ENCODE measurements at regions not wholly inside any gene's neighbourhood (a gene's known extent, or its start where the extent isn't known, plus 50 kb on each side); places are given as distances from the start of the nearest gene placed in this dataset.

DNA sequence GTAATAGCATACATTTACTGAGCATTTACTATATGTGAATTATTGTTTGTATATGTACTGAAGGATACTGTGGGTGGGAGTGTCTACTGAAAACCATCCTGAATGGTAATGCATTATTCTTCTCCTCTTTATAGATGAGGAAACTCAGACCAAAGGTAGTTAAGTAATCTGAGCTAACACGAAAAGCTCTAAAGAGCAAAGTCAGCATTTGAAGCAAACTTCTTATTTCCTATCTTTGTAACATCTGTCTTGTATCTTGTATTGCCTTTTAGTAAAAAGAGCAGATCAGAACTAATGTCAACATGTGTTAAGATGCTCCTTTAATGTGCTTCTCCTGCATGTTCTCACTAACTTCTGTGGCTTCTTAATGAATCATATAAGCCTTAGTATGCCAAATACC is 382.8 kb upstream of the NXPH2 start:
- Histone ChIP-seq H3K27me3 (ENCODE audit: insufficient read depth, low read length) (no peaks in the 10 kb centered on the region), H3K4me2 (ENCODE audit: low read length) (no peak overlapping the region), H3K9ac (ENCODE audit: low read length) (no peak overlapping the region), H3K4me1 (ENCODE audit: insufficient read depth, low read length, severe bottlenecking) (no peaks in the 10 kb centered on the region), H3K4me3 (ENCODE audit: low read depth, low read length, poor library complexity, severe bottlenecking) (no peak overlapping the region), H3K79me2 (ENCODE audit: insufficient read depth, low read length) (no peaks in the 10 kb centered on the region), H3K36me3 (ENCODE audit: insufficient read depth, low read length) (no peaks in the 10 kb centered on the region), H4K20me1 (ENCODE audit: insufficient read depth, low read length) (no peaks in the 10 kb centered on the region), H3K9me3 (ENCODE audit: low read length) (no peaks in the 10 kb centered on the region), H3K27ac (ENCODE audit: low read depth, low read length, poor library complexity, severe bottlenecking) (no peak overlapping the region), H3K9me2 (ENCODE audit: low read depth, low read length) (no peaks in the 10 kb centered on the region), H3F3A (ENCODE audit: insufficient read depth, low read length) (no peaks in the 10 kb centered on the region), H2AFZ (ENCODE audit: low read length) (no peak overlapping the region)
- TF ChIP-seq, protein P1, sequence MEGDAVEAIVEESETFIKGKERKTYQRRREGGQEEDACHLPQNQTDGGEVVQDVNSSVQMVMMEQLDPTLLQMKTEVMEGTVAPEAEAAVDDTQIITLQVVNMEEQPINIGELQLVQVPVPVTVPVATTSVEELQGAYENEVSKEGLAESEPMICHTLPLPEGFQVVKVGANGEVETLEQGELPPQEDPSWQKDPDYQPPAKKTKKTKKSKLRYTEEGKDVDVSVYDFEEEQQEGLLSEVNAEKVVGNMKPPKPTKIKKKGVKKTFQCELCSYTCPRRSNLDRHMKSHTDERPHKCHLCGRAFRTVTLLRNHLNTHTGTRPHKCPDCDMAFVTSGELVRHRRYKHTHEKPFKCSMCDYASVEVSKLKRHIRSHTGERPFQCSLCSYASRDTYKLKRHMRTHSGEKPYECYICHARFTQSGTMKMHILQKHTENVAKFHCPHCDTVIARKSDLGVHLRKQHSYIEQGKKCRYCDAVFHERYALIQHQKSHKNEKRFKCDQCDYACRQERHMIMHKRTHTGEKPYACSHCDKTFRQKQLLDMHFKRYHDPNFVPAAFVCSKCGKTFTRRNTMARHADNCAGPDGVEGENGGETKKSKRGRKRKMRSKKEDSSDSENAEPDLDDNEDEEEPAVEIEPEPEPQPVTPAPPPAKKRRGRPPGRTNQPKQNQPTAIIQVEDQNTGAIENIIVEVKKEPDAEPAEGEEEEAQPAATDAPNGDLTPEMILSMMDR (IDR thresholded peaks at IDR 0.05; ENCODE audit: low read length) = no peak
- no peak for TF ChIP-seq EZH2 (IDR thresholded peaks at IDR 0.05; ENCODE audit: borderline replicate concordance, low read length)

DNA sequence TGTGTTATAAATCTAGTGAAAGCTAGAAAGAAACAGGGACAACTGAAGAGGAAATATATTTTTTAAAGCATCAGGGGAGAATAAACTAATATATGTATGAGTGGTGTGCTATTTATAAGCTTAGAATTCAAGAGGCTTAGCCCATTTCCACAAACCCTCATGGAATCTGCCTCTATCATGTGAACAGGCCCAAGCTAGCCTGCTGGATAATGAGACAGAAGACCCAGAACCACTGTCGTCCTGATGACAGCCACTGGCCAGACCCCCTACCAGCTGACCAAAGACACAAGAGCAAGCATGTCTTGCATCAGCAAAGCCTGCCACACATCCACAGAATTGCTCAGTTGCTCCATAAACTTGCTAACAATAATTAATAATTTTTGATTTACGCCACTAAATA is 382.3 kb upstream of the NXPH2 start:
- TF ChIP-seq EZH2 (IDR thresholded peaks at IDR 0.05; ENCODE audit: borderline replicate concordance, low read length) = no peak
- TF ChIP-seq, protein P1 (IDR thresholded peaks at IDR 0.05; ENCODE audit: low read length) = no peak
- H3K27me3 ChIP-seq (ENCODE audit: insufficient read depth, low read length) = no peaks in the 10 kb centered on the region
- H3K9me2 ChIP-seq (ENCODE audit: low read depth, low read length) = no peaks in the 10 kb centered on the region
- H3K4me2 ChIP-seq (ENCODE audit: low read length) = no peak overlapping the region
- no peak overlapping the region for H2AFZ ChIP-seq (ENCODE audit: low read length)
- H3K79me2 ChIP-seq (ENCODE audit: insufficient read depth, low read length) = no peaks in the 10 kb centered on the region
- no peaks in the 10 kb centered on the region for H3K36me3 ChIP-seq (ENCODE audit: insufficient read depth, low read length)
- H3K4me3 ChIP-seq (ENCODE audit: low read depth, low read length, poor library complexity, severe bottlenecking) = no peak overlapping the region
- no peaks in the 10 kb centered on the region for H3K9me3 ChIP-seq (ENCODE audit: low read length)
- H4K20me1 ChIP-seq (ENCODE audit: insufficient read depth, low read length) = no peaks in the 10 kb centered on the region
- H3K4me1 ChIP-seq (ENCODE audit: insufficient read depth, low read length, severe bottlenecking) = no peaks in the 10 kb centered on the region
- H3K9ac ChIP-seq (ENCODE audit: low read length) = no peak overlapping the region
- H3K27ac ChIP-seq (ENCODE audit: low read depth, low read length, poor library complexity, severe bottlenecking) = no peak overlapping the region
- no peaks in the 10 kb centered on the region for H3F3A ChIP-seq (ENCODE audit: insufficient read depth, low read length)

DNA sequence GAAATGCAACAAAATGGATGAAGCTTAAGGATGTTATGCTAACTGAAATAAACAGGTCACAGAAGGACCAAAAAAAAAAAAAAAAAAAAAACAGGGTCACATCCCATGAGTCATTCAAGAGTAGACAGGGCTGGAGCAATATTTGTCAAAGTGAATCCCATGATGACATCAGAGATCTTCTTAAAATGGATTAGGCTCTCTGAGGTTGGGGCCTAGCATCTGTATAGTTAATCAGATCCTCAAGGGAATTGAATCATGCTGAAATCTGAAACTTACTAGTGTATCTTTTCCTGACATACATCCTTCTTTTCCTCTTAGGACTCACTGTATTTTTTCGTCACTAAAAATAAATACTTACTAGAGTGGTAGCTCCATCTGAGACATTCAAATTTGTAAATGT is 380.6 kb upstream of the NXPH2 start:
- no peaks in the 10 kb centered on the region for H4K20me1 ChIP-seq (ENCODE audit: insufficient read depth, low read length)
- no peaks in the 10 kb centered on the region for H3F3A ChIP-seq (ENCODE audit: insufficient read depth, low read length)
- H3K9ac ChIP-seq (ENCODE audit: low read length) = no peak overlapping the region
- no peak overlapping the region for H3K4me2 ChIP-seq (ENCODE audit: low read length)
- H3K36me3 ChIP-seq (ENCODE audit: insufficient read depth, low read length) = no peaks in the 10 kb centered on the region
- H3K4me3 ChIP-seq (ENCODE audit: low read depth, low read length, poor library complexity, severe bottlenecking) = no peak overlapping the region
- H3K9me3 ChIP-seq (ENCODE audit: low read length) = no peaks in the 10 kb centered on the region
- no peak overlapping the region for H2AFZ ChIP-seq (ENCODE audit: low read length)
- H3K27me3 ChIP-seq (ENCODE audit: insufficient read depth, low read length) = no peaks in the 10 kb centered on the region
- no peaks in the 10 kb centered on the region for H3K4me1 ChIP-seq (ENCODE audit: insufficient read depth, low read length, severe bottlenecking)
- TF ChIP-seq, protein P1 (IDR thresholded peaks at IDR 0.05; ENCODE audit: low read length) = no peak
- TF ChIP-seq EZH2 (IDR thresholded peaks at IDR 0.05; ENCODE audit: borderline replicate concordance, low read length) = no peak
- no peaks in the 10 kb centered on the region for H3K9me2 ChIP-seq (ENCODE audit: low read depth, low read length)
- no peak overlapping the region for H3K27ac ChIP-seq (ENCODE audit: low read depth, low read length, poor library complexity, severe bottlenecking)
- H3K79me2 ChIP-seq (ENCODE audit: insufficient read depth, low read length) = no peaks in the 10 kb centered on the region

All from OCI-LY1 (cell line).